Fibroblast of villous mesenchyme (primary cell): ENCODE measurements at regions not wholly inside any gene's neighbourhood (a gene's known extent, or its start where the extent isn't known, plus 50 kb on each side); places are given as distances from the start of the nearest gene placed in this dataset.
"Not testable (repeated sequence)": the region's sequence is repeated elsewhere in the genome, so short reads cannot be mapped to it uniquely, and the experiment has no call there.

ENCODE experiments used
- DNase-seq: peaks from one replicate; pipeline ENCODE4 v3.0.0-alpha.2; 2010; ENCODE audit warnings: low read depth
- H3K4me3 ChIP-seq: 2 replicates; pipeline ENCODE4 v1.5.1; 2011; ENCODE audit warnings: low read depth, mild to moderate bottlenecking, low read length
- TF ChIP-seq, protein P1 (sequence below): IDR thresholded peaks from 2 replicates; pipeline ENCODE4 v1.5.1; 2012; ENCODE audit warnings: low read depth, mild to moderate bottlenecking, low read length; ENCODE audit not compliant: insufficient read depth

GRCh38 chr7:83836028-83836427, 187.1 kb upstream of the SEMA3E start:
- TF ChIP-seq, protein P1, sequence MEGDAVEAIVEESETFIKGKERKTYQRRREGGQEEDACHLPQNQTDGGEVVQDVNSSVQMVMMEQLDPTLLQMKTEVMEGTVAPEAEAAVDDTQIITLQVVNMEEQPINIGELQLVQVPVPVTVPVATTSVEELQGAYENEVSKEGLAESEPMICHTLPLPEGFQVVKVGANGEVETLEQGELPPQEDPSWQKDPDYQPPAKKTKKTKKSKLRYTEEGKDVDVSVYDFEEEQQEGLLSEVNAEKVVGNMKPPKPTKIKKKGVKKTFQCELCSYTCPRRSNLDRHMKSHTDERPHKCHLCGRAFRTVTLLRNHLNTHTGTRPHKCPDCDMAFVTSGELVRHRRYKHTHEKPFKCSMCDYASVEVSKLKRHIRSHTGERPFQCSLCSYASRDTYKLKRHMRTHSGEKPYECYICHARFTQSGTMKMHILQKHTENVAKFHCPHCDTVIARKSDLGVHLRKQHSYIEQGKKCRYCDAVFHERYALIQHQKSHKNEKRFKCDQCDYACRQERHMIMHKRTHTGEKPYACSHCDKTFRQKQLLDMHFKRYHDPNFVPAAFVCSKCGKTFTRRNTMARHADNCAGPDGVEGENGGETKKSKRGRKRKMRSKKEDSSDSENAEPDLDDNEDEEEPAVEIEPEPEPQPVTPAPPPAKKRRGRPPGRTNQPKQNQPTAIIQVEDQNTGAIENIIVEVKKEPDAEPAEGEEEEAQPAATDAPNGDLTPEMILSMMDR = no peak
- no peak overlapping the region for H3K4me3 ChIP-seq
- no peak for DNase-seq

GRCh38 chr7:83835424-83835823, 186.5 kb upstream of the SEMA3E start:
- TF ChIP-seq, protein P1 = no peak
- no peak for DNase-seq
- H3K4me3 ChIP-seq = no peak overlapping the region

DNA sequence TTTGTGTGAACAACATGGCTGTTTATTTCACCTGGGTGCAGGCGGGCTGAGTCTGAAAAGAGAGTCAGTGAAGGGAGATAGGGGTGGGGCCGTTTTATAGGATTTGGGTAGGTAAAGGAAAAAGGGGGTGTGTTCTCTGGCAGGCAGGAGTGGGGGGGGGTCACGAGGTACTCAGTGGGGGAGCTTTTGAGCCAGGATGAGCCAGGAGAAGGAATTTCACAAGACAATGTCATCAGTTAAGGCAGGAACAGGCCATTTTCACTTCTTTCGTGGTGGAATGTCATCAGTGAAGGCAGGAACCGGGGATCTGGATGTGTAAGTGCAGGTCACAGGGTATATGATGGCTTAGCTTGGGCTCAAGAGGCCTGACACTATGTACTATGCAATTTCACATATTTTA, 184.8 kb upstream of the SEMA3E start:
- H3K4me3 ChIP-seq, DNase-seq: not testable (repeated sequence)

GRCh38 chr7:83832009-83832408, 183.1 kb upstream of the SEMA3E start:
- no peak for DNase-seq
- no peak overlapping the region for H3K4me3 ChIP-seq
- TF ChIP-seq, protein P1 = no peak

DNA sequence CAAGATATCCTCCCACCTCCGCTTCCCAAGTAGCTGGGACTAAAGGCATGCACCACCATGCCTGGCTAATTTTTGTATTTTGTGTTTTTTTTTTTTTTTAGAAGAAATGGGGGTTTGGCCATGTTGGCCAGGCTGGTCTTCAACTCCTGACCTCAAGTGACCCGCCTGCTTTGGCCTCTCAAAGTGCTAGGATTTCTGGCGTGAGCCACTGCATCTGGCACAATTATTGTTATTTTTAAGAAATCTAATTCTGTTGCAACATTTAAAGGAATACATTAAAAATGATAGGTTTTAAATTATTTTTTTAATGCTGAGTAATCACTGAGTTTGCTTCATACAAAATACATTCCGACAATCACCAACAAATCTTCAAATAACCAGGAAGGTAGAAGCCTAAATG, 178.1 kb upstream of the SEMA3E start:
- TF ChIP-seq, protein P1 = no peak
- DNase-seq = no peak
- no peak overlapping the region for H3K4me3 ChIP-seq

- no peak overlapping the region for H3K4me3 ChIP-seq
- no peak for DNase-seq
- TF ChIP-seq, protein P1 = no peak
Observed at GRCh38 chr7:83824214-83824613, 175.3 kb upstream of the SEMA3E start.

- TF ChIP-seq, protein P1 = no peak
- no peak overlapping the region for H3K4me3 ChIP-seq
- DNase-seq = no peak
Observed at GRCh38 chr7:83821866-83822265, 172.9 kb upstream of the SEMA3E start.

- TF ChIP-seq, protein P1 = no peak
Observed at GRCh38 chr7:83820641-83821040, 171.7 kb upstream of the SEMA3E start.

More at GRCh38 chr7:83820641-83821040, 171.7 kb upstream of the SEMA3E start:
- H3K4me3 ChIP-seq = no peak overlapping the region
- DNase-seq = no peak
